GM21825 (cell line): ENCODE measurements at regions not wholly inside any gene's neighbourhood (a gene's known extent, or its start where the extent isn't known, plus 50 kb on each side); places are given as distances from the start of the nearest gene placed in this dataset.

ENCODE experiments used
- ATAC-seq: cut with Tn5 transposase; IDR thresholded peaks from one replicate; pipeline ENCODE4 v1.9.1; 2021; ENCODE audit warnings: mild to moderate bottlenecking, moderate library complexity; ENCODE audit not compliant: unreplicated experiment

DNA sequence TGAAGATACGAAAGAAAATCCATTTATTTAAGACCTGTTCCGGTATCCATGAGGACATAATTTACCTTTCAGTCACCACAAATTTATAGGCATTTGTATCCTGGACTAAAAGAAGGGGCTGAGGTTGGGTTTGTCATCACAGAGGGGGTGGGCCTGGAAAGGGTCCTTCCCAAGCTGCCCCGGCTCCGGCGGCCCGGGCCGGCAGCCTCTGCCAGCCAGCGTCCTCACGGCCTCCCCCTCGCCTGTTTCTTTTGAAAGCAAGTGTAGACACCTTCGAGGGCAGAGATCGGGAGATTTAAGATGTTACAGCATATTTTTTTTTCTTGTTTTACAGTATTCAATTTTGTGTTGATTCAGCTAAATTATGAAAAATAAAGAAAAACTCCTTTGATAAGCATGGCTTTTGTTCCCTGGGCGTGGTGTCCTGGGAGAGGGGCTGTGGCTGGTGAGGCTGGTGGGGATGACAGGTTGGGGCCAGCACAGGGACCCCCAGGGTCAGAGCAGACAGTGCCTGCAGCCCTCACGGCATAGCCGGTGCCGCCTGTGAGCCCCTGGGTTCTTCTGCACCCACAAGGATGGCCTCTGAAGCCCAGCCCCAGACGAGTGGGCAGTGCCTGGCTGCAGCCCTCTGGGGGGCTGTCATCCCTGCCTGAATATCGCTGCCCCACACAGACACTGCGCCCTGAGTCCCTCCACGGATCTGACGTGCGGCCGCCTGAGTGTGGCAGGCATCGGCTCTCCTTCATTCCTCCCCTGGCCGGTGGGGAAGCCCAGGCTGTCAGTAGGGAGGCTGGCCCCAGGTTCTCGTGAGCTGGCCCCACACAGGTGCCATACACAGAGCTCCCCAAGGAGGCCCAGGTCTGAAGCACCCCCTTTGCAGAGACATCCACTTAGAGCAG is 1075.9 kb downstream of the BRD1 start:
- ATAC-seq = no peak

DNA sequence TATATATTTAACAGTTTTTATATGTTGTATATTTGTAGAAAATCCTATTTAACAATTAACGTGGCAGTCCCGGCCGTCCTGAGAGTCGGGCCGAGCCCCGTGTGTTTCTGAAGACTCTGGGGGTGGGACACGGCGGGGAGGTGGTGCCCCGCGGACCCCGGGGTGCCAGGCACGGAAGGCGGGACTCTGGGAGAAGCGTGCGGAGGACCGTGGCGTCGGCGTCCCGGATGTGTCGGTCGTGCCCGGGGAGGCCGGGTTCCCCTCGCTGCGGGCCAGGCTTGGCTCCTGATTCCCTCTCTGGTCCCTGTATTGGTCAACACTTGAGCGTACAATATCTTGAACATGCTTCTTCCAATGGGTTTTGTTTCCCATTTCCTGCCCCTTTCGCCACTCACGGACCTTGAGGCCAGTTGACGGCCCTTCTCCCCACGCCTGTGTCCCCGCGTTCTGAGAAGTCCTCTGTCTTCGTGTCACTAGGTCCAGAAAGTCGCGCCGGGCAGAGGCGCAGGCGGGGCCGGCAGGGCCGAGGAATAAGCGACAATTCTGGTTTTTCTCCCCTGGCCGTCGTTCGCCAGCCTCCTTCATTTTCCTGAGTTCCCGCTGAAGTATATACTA is 1076.7 kb downstream of the BRD1 start:
- ATAC-seq = no peak

DNA sequence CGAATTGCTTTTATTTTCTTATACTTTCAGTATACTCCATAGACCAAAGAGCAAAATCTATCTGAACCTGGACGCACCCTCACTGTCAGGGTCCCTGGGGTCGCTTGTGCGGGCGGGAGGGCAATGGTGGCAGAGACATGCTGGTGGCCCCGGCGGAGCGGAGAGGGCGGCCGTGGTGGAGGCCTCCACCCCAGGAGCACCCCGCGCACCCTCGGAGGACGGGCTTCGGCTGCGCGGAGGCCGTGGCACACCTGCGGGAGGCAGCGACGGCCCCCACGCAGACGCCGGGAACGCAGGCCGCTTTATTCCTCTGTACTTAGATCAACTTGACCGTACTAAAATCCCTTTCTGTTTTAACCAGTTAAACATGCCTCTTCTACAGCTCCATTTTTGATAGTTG is 1077.4 kb downstream of the BRD1 start:
- no peak for ATAC-seq

DNA sequence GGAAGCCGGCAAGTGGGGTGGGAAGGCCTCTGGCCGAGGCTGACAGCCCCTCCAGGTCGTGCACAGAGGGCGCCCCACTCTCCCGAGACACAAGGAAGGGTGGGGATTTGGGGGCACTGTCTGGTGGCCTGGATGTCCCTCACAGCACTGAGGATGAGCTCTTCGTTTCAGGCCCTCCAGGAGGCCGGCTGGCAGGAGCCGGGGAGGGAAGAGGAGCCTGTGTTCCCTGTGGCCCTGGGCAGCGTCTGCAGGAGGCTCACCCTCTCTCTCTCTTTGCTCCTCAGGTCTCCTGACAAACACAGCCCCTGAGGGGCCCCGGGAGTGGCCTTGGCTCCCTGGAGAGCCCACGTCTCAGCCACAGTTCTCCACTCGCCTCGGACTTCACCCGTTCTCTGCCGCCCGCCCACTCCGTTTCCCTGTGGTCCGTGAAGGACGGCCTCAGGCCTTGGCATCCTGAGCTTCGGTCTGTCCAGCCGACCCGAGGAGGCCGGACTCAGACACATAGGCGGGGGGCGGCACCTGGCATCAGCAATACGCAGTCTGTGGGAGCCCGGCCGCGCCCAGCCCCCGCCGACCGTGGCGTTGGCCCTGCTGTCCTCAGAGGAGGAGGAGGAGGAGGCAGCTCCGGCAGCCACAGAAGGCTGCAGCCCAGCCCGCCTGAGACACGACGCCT is 1078.0 kb downstream of the BRD1 start:
- no peak for ATAC-seq

DNA sequence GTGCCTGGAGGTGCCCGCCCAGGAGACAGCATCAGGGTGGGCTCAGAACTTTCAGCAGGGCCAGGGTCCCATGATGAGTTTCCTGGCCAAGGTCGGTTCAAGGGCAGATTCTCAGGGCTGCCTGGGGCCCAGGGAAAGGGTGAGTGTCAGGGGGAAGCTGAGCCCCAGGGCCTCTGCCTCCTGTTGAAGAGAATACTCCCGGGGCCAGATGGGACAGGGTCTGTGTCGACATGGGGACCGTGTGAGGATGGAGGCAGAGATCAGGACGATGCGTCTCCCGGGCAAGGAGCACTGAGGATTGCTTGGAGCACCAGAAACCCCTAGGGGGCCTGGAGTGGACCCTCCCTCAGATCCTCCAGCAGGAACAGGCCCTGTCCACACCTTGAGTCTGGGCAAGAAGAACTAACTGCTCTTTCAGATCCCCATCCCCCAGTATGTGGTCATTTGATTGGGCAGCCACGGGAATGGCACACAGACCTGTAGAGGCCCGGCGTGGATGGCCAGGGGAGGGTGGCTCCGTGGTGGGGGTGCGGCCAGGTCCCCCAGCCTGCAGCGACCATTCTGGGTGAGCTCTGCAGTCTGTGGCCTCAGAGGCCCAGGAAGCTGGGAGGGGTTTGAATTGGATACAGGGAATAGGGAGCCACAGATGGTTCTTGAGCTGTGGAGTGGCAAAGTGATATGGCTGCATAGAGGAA is 1078.7 kb downstream of the BRD1 start:
- no peak for ATAC-seq

DNA sequence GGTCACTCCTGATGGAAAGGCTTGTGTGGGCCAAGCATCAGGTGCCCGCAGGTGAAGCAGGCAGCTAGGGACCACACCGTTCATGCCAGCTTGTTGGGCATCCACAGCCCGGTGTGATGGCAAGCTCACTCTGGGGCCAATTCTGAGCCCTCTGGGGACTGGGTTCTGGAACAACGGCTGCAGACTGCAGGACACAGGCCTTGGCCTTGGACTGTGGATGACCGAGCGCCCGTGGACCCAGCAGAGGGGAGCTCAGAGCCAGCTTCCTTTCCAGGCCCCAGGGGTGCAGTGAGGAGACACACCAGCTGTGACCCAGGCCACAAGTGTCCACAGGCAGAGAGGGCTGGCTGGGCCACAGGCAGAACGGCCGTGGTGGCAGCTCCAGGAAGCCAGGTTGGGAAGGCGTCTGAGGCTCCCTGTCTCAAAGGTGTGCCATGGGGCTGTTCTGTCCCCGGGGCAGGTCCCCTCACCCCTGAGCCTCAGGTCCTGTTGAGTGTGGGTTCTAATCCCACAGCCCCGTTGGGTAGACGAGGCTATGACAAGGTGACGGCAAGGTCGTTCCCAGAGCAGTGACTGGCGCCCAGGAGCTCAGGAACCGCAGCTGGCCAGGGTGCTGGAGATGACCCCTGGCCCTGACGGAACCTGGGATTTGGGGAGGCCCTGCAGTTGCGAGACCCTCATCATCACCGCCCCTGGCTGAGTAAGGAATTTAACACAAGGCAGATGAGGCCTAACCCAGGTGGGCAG is 1079.4 kb downstream of the BRD1 start:
- no peak for ATAC-seq

DNA sequence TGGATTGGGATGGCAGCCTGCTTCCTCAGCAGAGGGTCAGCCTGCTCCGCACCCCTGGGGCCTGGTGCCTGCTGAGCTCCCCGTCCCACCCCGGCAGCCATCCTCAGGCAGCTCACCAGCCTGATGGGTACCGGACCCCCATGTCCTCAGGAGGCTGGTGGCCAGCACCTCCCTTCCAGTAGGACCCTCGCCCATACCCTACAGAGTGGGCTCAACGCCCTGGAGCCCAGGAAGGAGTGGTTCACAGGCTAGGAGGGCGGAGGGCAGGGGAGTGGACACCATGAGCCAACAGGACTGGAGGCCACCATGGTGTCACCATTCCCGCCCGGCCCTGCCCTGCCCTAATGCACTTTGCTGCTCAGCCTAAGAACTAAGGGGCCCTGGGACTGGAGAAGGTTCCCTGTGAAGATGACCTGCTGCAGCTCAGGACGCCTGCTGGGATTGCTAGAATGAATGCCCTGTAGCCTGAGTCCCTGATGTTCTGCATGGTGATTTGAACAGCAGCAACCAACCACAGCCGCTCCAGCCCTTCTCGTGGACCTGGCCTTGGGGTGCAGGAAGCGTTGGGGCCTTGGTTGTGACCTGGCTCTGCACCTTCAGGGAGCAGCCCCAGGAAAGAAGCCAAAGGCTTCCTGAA is 1080.8 kb downstream of the BRD1 start:
- no peak for ATAC-seq

DNA sequence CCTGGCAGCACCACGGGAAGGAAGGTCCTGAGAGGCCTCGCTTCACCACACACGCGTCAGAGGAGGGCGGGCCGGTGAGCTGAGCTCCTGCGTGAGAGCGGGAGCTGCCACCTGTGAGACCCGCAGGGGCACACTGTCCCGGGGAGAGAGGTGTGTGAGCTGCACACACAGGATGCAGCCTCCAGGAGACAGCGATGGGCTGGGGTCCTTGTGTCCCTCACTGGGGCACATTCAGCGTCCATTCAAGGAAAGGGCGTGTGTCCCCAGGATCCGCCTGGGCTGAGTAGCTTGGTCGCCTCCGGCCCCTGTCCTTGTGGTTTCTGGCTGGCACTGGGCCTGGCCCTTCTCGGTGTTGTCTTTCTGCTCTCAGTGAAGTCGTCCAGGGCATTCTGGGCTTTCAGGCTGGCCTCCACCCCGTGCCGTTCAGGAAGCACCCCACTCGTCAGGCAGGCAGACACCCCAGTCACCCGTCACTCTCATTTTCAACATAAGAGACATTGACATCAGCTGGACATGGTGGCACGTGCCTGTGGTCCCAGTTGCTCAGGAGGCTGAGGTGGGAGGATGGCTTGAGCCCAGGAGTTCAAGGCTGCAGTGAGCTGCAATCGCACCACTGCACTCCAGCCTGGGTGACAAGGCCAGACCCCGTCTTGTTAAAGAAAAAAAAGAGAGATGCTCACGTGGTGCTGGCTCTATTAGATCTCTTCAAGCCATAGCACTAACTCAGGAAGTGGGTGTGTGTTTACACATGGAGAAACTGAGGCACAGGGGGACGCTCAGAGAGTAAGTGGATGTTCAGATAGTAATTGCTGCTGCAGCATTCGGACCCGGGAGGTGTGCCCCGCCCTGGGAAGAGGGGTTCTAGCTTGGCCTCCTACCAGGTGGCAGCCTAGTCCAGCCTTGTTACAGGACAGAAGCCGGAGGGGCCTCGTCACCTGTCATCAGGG is 1081.6 kb downstream of the BRD1 start:
- ATAC-seq = no peak

DNA sequence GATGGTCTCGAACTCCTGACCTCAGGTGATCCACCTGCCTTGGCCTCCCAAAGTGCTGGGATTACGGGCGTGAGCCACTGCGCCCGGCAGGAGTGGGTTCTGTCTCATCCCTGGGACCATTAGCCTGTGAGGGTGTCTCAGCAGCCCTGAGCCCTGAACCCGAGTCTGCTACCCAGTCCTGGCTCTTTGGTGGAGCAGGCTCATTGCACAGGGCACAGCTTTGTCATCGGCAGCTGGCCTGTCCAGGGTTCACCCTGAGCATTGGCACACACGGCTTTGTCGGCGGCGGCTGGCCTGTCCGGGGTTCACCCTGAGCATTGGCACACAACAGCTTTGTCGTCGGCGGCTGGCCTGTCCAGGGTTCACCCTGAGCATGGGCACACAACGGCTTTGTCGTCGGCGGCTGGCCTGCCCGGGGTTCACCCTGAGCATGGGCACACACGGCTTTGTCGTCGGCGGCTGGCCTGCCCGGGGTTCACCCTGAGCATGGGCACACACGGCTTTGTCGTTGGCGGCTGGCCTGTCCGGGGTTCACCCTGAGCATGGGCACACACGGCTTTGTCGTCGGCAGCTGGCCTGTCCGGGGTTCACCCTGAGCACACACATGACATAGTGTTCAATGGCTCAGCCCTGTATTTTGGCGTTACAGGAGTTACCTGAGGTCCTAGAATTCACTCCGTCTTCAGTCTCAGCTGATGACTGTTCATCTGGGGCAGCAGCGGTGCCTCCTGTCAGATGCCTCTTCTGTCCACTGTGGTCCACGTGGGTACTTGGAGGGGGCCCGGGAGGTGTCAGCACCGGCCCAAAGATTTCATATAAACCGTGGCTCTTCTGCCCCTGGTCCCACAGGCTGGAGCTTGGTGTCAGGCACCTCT is 1082.5 kb downstream of the BRD1 start:
- ATAC-seq = no peak

DNA sequence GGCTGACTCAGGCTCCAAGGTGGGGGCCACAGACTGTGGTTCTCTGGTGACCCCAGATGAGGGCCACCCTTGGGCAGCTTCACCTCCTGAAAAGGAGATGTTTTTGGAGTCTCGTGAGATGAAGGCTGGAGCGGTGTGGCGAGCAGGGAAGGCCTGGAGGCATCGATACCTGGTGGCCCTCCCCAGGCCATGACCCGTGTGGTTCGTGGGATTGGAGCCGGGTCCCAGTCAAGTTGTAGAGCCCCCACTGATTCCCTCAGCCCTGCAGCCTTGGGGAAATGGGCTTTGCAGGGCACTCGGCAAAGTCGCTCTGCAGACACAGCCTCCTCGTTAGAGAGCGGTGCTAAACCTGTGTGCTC is 1083.4 kb downstream of the BRD1 start:
- no peak for ATAC-seq

DNA sequence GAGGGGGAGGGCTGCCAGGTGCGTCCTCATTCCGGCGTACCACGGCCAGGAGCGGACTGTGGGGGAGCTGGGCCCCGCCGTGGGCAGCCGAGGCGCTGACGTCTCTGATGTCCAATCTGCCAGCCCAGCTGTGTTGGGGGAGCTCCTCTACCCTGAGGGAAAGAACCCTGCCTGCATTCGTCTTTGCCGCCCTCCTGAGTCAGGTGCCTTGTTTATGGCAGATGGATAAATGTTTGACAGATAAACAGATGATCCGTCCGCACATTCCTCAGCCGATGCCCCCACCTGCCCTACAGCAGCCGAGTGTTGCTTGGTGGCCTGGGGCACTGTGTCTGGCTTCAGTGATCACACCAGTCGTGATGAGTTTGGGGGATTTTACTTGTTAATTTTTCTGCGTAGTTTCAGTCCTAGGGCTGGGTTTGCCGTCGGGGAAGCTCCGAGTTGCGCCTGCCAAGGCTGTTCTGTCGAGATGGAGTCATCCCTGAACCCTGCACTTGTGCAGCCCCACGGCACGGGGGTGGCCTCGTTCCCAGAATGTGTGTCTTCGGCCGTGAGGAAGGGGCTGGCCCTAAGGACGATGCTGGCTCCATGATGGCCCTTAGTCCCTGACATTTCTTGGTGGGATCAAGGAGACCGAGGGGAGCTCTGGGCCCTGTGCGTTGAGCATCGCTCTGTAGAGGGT is 1083.9 kb downstream of the BRD1 start:
- ATAC-seq = no peak

DNA sequence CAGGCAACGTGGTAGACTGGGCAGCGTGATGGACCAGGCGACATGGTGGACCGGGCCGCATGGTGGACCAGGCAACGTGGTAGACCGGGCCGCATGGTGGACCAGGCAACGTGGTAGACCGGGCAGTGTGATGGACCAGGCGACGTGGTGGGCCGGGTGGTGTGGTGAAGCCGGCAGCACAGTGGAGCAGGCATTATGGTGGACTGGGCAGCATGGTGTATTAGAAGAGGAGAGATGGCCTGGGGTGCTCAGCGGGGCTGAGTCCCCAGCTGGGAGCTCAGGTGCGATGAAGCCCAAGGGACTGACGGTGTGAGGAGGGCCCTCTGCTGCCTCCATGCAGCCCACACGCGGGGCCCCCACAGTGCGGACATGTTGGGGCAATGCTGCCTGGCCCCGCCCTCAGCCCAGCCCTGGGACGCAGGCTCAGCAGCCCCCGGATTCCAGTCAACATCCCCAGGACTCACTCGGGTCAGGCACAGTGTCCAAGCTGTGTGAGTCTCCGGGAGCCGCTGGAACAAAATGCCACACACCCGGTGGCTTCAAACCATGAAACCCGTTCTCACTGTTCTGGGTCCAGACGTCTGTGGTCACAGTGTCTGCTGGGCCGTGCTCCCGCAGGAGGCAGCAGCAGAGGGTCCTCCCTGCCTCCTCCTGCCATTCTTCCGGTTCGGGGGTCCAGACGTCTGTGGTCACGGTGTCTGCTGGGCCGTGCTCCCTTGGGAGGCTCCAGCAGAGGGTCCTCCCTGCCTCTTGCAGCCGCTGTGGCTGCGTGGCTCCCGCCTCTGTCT is 1084.9 kb downstream of the BRD1 start:
- no peak for ATAC-seq

DNA sequence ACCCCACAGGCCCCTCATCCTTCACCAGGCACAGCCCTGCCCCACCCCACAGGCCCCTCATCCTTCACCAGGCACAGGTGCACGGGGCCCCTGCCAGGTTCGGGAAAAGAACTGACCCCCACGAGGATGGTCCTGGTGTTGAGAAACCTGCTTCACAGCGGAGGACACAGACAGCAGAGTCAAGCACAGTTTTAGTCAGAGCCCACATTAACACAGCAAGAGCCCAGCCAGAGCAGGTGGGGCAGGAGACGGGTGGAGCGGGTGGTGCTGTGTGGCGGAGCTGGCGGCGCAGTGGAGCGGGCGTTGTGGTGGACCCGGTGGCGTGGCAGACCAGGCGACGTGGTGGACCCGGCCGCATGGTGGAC is 1085.5 kb downstream of the BRD1 start:
- ATAC-seq = no peak

DNA sequence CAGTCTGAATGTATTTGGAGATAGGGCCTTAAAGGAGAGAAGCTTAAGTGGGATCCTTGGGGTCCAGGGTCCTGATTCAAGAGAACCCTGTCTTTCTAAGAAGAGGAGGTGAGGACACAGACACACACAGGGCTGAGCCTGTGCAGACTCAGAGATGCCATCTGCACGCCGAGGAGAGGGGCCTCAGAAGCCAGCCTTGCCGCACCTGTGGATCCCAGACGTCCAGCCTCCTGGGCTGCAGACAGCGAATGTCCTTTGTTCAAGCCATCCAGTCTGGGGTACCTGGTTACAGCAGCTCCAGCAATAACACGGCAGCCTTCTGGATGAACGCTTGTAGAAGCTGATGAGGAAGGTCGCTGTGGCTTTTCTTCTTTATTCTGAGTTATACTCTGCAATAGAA is 1086.1 kb downstream of the BRD1 start:
- no peak for ATAC-seq

DNA sequence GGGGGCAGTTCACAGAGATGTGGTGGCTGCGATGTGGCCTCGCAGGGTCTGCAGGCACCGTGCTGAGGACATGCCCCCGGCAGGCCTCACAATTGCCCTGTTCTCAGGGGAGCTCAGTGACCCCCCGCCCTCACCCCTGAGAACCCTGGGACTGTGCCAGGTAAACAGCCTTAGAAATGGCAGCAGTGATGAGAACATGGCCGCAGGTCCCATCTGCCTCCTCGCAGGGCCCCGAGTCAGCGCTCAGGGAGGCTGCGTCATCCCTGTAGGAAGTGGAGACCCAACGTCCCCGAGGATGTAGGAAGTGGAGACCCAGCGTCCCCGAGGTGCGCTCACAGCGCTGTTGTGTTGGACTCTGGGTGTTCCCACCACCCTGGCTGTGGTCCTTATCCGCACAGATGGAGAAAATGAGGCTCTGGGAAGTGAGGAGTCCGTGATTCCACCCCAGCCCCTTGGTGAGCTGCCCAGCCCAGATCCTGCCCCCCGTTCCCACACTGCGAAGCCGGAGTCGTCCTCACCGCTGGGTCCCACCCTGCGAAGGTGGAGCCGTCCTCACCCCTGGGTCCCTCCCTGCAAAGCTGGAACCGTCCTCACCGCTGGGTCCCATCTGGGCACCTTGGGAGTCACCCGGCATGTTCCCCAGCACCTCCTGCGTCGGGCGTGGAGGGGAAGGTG is 1086.8 kb downstream of the BRD1 start:
- no peak for ATAC-seq

DNA sequence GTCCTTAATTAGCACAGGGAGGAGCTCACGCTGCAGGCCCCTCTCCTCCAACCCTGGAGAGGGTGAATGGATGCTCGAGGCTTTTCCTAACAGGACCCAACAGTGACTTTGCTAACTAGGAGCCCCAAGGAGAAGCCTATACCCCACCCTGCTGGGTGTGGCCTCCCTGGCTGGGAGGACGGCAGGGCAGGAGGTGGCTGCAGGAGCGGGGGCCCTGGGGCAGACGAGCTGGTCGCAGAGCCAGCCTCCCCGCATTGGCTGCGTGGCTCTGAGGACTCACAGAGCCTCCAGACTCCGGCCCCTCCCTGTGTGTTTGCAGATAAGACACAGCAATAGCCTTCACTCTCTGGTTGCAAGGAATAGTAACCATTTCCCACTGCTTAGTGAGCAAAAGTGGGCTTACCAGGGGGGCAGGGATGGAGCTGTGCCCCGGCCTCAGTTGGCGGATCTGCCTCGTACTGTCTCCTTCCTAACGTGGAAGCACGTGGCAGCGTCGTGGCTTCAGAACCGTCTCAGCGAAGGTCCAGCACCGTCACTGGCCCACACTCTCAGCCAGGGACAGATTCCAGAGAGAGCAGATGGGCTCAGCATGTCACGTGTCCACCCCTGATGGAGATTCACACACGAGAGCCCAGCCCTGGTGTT is 1087.5 kb downstream of the BRD1 start:
- no peak for ATAC-seq
